Naive B cell (primary cell): ENCODE measurements at regions not wholly inside any gene's neighbourhood (a gene's known extent, or its start where the extent isn't known, plus 50 kb on each side); places are given as distances from the start of the nearest gene placed in this dataset.
"Not testable (repeated sequence)": the region's sequence is repeated elsewhere in the genome, so short reads cannot be mapped to it uniquely, and the experiment has no call there.

ENCODE experiments used
- ATAC-seq, 2 donors: fragments of 150-1000 bp; cut with Tn5 transposase; 2 replicates each; pipeline ENCODE4 v1.10.0; 2021; ENCODE audit warnings: low read depth in 2 of 2, mild to moderate bottlenecking in 2 of 2, moderate library complexity in 2 of 2
- DNase-seq: peaks from one replicate; pipeline ENCODE4 v3.0.0; 2022
- H3K27ac Mint-ChIP-seq, 6 donors: one replicate each; pipeline ENCODE4 v1.8.0; 2020 to 2022; ENCODE audit warnings: mild to moderate bottlenecking in 6 of 6, mixed read lengths in 6 of 6, moderate library complexity in 5 of 6, inconsistent platforms in 2 of 6
- H3K27me3 Mint-ChIP-seq, 3 donors: one replicate each; pipeline ENCODE4 v1.8.0; 2021 to 2022; ENCODE audit warnings: mixed read lengths in 3 of 3, mild to moderate bottlenecking in 1 of 3
- H3K36me3 Mint-ChIP-seq, 2 donors: one replicate each; pipeline ENCODE4 v1.8.0; 2020 to 2022; ENCODE audit warnings: mixed read lengths in 2 of 2, inconsistent platforms in 1 of 2, mild to moderate bottlenecking in 1 of 2
- H3K4me1 Mint-ChIP-seq, 3 donors: one replicate each; pipeline ENCODE4 v1.8.0; 2020 to 2022; ENCODE audit warnings: mixed read lengths in 3 of 3, inconsistent platforms in 1 of 3, mild to moderate bottlenecking in 1 of 3, moderate library complexity in 1 of 3
- H3K4me3 Mint-ChIP-seq, 8 donors: one replicate each; pipeline ENCODE4 v1.8.0; 2020 to 2022; ENCODE audit warnings: mild to moderate bottlenecking in 8 of 8, mixed read lengths in 8 of 8, moderate library complexity in 8 of 8, inconsistent platforms in 2 of 8
- H3K9me3 Mint-ChIP-seq, 7 donors: one replicate each; pipeline ENCODE4 v1.8.0; 2020 to 2022; ENCODE audit warnings: mixed read lengths in 7 of 7, mild to moderate bottlenecking in 5 of 7, inconsistent platforms in 2 of 7, moderate library complexity in 1 of 7

DNA sequence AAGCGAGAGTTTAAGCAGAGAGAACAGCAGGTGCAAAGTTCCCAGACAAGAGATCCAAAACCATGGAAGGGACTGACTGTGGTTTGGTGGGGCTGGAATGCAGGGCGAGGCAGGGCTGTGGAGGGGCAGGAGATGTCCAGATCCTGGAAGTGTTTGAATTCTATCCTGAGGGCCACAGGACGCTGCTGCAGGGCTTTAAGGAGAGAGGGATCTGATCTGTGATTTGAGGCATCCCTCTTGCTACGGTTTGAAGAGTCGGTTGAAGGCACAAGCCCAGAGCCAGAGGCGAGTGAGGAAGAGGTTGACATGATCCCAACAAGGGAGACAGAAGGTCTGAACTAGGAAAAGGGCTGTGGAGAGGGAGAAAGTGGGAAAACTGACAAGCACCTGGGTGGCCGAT, 209.9 kb upstream of the IRF2BP2 start:
- H3K27me3 Mint-ChIP-seq, DNase-seq, H3K4me1 Mint-ChIP-seq, H3K27ac Mint-ChIP-seq, H3K9me3 Mint-ChIP-seq, H3K4me3 Mint-ChIP-seq, H3K36me3 Mint-ChIP-seq, ATAC-seq: not testable (repeated sequence)

GRCh38 chr1:234818040-234818387, 208.0 kb upstream of the IRF2BP2 start:
- H3K27me3 Mint-ChIP-seq, H3K4me3 Mint-ChIP-seq, ATAC-seq, H3K27ac Mint-ChIP-seq, DNase-seq, H3K36me3 Mint-ChIP-seq, H3K4me1 Mint-ChIP-seq, H3K9me3 Mint-ChIP-seq: not testable (repeated sequence)

DNA sequence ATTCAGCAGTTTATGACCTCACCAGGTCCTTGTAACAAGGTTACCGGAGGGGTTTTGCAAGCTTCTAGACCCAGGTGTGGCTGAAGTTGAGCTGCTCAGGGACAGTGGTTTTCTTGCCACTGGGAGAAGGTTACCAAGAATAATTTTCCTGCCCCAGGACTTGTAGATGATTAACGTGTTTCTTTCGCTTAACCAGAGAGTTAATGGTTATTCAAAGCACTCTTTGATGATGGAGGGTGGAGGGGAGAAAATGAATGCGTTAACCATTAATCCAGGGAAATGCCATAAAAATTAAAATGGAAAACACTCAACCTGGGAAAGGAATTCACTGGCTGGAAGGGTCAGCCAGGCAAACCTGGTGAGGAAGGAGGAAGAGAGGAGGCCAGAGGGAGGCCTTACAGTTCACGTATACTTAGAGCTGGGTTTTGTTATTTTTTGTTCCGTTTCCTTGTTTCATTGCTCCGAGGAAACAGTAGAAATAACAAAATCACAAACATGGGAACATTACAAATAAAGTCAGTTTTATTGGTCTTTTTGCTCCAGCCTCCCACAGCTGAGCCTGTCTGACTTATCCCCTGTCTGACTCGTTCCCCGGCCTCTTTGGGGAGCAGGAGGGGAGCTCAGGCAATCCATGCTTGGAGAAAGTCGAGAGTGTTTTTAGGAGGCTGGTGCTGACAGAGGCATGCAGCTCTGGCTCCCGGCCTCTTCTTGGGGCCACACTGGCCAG, 207.5 kb upstream of the IRF2BP2 start:
- H3K4me1 Mint-ChIP-seq, H3K9me3 Mint-ChIP-seq, DNase-seq, H3K27me3 Mint-ChIP-seq, ATAC-seq, H3K4me3 Mint-ChIP-seq, H3K27ac Mint-ChIP-seq, H3K36me3 Mint-ChIP-seq: not testable (repeated sequence)

DNA sequence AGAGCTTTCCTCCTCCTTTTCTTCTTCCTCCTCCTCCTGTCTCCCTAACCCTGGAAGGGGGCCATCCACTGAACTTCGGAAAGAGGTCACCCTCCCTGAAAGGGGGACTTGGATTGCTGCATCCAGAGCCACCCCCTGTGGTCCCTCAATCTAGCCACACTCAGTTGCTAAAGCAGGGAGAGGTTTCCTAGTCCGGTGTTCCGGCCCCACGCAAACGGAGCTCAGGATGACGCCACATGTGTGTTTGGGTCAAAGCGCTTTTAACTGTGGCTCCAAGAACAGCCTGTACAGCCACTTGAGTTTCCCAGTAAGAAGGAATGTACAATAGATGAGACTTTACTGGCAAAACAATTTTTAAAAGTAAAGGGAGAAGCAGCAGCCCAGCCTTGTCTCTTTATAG, 206.9 kb upstream of the IRF2BP2 start:
- not testable (repeated sequence) for H3K4me3 Mint-ChIP-seq, H3K27me3 Mint-ChIP-seq, H3K27ac Mint-ChIP-seq, DNase-seq, H3K36me3 Mint-ChIP-seq, H3K9me3 Mint-ChIP-seq, H3K4me1 Mint-ChIP-seq, ATAC-seq

DNA sequence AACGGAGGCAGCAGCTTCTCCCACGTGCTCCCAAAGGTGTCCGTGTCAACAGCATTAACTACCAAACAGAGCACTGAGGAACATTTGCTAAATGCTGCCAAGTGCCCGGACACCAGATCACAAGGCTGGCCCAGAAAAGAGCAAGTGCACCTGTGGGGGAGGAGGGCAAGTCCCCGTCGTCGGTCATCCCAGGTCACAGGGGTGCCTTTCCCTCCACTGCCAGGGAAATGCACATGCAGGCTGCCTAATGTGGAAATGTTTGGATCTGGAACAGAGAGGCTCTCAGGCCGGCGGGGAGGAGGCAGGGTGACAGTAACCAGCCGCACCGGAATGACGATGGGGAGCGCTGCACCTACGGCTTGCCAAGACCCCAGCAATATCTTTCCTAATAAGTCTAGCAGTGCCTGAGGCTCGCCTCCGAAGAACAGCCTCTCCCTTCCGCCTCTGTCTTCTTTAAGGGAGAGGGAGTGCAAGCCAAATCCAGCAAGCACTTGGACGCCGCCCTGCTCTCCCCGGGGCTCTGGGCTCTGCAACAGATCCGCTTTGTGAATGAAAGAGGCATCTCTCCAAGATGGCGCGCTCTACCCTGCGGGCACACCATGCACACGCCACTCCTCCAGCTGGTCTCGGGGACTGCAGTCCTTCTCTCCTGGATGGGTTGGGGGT, 206.3 kb upstream of the IRF2BP2 start:
- not testable (repeated sequence) for H3K4me1 Mint-ChIP-seq, H3K27ac Mint-ChIP-seq, ATAC-seq, H3K4me3 Mint-ChIP-seq, DNase-seq, H3K36me3 Mint-ChIP-seq, H3K9me3 Mint-ChIP-seq, H3K27me3 Mint-ChIP-seq

DNA sequence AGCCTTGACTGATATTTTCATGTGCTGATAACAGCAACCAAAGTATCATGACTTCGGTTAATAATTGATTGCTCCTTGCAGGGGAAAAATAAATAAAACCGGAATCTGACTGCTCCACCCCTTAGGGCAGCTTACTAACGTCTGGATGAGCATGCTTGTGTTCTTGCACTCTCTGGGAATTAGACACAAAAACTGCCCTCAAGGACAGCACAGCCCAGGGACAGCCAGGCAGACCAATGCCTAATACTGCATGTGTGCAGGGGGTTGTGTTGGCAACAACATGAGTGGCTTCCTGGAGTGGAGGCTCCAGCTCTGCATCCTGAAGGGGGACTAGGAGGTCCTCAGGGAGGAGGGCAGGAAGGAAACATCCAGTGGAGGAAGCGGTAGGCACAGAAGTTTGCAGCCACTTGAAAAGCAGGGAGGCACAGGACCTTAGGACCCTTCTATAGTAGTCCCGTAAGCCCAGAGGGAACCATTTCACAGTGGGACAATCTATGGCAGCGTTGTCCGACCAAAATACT, 205.4 kb upstream of the IRF2BP2 start:
- not testable (repeated sequence) for H3K4me3 Mint-ChIP-seq, H3K4me1 Mint-ChIP-seq, ATAC-seq, H3K27ac Mint-ChIP-seq, H3K36me3 Mint-ChIP-seq, DNase-seq, H3K27me3 Mint-ChIP-seq, H3K9me3 Mint-ChIP-seq

- not testable (repeated sequence) for H3K4me1 Mint-ChIP-seq, ATAC-seq
Measured at GRCh38 chr1:234814235-234814634, 204.3 kb upstream of the IRF2BP2 start.

DNA sequence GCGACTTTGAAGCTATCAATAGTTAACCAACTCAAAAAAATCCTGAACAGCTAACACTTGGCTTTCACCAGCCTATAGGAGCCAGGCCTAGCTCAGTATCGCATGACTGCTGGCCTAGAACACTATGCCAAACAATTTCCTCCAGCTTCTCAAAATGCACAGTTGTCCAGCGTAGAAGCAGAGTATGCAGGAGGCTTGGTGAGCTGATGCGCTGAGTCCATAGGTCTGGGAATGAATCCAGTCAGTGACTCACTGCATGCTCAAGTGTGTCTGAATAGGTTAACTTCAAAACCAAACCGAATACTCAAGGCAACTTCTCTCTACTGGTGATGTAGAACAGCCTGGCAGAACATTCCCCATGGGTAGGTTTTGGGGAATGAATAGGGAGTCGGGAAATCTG, 201.8 kb upstream of the IRF2BP2 start:
- not testable (repeated sequence) for ATAC-seq, H3K4me3 Mint-ChIP-seq, H3K9me3 Mint-ChIP-seq, H3K27me3 Mint-ChIP-seq, DNase-seq, H3K27ac Mint-ChIP-seq, H3K4me1 Mint-ChIP-seq, H3K36me3 Mint-ChIP-seq

More at GRCh38 chr1:234814235-234814634, 204.3 kb upstream of the IRF2BP2 start:
- H3K4me3 Mint-ChIP-seq, H3K9me3 Mint-ChIP-seq, H3K27ac Mint-ChIP-seq, DNase-seq, H3K27me3 Mint-ChIP-seq, H3K36me3 Mint-ChIP-seq: not testable (repeated sequence)

DNA sequence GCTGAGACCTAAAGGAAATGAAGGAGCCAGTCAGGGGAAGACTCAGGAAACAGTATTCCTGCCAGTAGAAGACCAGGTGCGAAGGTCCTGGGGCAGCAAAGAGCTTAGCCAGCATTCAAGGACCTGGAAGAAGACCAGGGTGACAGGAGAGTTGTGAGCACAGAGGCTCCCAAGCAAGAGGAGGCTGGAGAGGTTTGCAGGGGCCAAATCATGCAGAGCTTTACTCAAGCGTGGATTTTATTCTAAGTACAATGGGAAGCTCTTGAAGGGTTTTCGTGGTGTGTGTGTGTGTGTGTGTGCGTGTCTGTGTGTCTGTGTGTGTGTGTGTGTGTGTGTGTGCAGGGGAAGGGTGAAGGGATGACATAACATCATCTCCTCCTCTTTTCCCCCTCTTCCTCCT, 200.7 kb upstream of the IRF2BP2 start:
- ATAC-seq, H3K4me3 Mint-ChIP-seq, H3K36me3 Mint-ChIP-seq, H3K4me1 Mint-ChIP-seq, H3K27ac Mint-ChIP-seq, DNase-seq, H3K27me3 Mint-ChIP-seq, H3K9me3 Mint-ChIP-seq: not testable (repeated sequence)

DNA sequence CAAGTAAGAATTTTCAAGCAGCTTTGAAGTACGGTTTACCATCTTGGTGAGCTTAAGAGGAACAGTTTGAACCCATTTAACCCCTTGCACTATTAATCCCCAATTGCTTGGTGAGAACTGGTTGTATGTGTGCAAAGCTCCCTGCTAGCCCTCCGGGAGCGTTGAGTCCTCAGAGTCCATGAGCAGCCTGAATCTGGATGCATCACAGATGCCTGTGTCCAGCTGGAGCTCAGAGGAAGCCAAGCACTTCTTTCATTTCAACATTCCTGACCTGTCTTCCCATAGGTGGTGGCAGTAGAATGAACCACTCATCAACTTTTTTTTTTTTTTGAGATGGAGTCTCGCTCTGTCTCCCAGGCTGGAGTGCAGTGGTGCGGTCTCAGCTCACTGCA, 199.9 kb upstream of the IRF2BP2 start:
- not testable (repeated sequence) for H3K4me3 Mint-ChIP-seq, H3K36me3 Mint-ChIP-seq, ATAC-seq, H3K9me3 Mint-ChIP-seq, H3K27ac Mint-ChIP-seq, H3K4me1 Mint-ChIP-seq, DNase-seq, H3K27me3 Mint-ChIP-seq

- H3K36me3 Mint-ChIP-seq, H3K4me3 Mint-ChIP-seq, H3K9me3 Mint-ChIP-seq, H3K27ac Mint-ChIP-seq, H3K27me3 Mint-ChIP-seq, H3K4me1 Mint-ChIP-seq, ATAC-seq, DNase-seq: not testable (repeated sequence)
Measured at GRCh38 chr1:234808943-234809853, 199.2 kb upstream of the IRF2BP2 start.

- not testable (repeated sequence) for H3K9me3 Mint-ChIP-seq, H3K27ac Mint-ChIP-seq, H3K27me3 Mint-ChIP-seq, H3K4me3 Mint-ChIP-seq, H3K36me3 Mint-ChIP-seq, DNase-seq, H3K4me1 Mint-ChIP-seq, ATAC-seq
Measured at GRCh38 chr1:234808459-234808858, 198.5 kb upstream of the IRF2BP2 start.

DNA sequence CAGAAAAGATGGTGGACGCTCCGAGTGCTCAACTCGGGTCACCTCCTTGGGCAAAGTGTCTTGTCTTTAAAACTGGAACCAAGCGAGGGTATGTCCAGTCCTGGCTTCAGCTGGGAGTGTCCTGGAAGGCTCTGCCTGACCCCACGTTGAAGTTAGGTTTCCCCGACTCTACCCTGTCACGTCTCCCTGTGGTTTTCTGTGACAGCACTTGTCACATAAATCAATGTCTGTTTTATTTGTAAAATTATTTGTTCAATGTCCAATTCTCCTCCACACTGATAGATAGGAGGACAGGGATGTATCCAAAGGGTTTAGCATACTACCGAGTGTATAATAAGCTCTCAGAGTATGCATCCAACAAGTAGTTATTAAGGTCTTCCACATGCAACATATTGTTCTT, 197.7 kb upstream of the IRF2BP2 start:
- not testable (repeated sequence) for H3K4me3 Mint-ChIP-seq, H3K36me3 Mint-ChIP-seq, H3K27ac Mint-ChIP-seq, DNase-seq, H3K27me3 Mint-ChIP-seq, H3K9me3 Mint-ChIP-seq, H3K4me1 Mint-ChIP-seq, ATAC-seq

DNA sequence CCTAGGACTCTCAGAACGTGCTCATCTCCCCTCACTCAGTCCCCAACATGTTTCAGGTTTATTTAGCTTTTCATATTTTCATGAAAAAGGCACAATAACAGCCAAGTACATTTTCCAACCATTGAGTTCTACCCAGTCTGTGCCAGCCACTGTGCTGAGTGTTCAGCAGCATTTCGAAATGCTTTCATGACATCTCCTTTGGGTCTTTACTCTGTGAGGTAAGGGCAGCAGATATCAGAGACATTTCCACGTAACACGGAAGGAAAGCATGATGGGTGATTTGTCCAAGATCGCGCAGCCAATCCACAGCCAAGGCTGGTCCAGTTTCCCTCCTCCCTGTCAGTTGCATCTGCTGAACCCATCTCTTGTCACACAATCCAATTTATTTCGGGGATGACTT, 192.6 kb upstream of the IRF2BP2 start:
- not testable (repeated sequence) for H3K4me1 Mint-ChIP-seq, H3K36me3 Mint-ChIP-seq, H3K27ac Mint-ChIP-seq, ATAC-seq, H3K9me3 Mint-ChIP-seq, H3K27me3 Mint-ChIP-seq, H3K4me3 Mint-ChIP-seq, DNase-seq
